BJ (cell line): ENCODE measurements at regions not wholly inside any gene's neighbourhood (a gene's known extent, or its start where the extent isn't known, plus 50 kb on each side); places are given as distances from the start of the nearest gene placed in this dataset.

Experiments
- CTCF ChIA-PET: fragments of 350-600 bp; formaldehyde crosslinking; extraction: SDS; loops from one replicate; lab custom pipeline; 2021; ENCODE audit warnings: antibody characterized with exemption, inconsistent platforms; lab: Yijun Ruan, JAX
- POLR2A ChIA-PET: fragments of 300-600 bp; sonication (Branson Sonifier 250); formaldehyde crosslinking; extraction: SDS; loops from one replicate; lab custom pipeline; 2021; ENCODE audit warnings: antibody characterized with exemption; lab: Charles Lee
- DNase-seq: peaks from one replicate; pipeline ENCODE4 v3.0.0-alpha.2; 2011; ENCODE audit warnings: low read depth
- H3K27me3 ChIP-seq: 2 replicates; pipeline ENCODE4 v1.6.0; 2011; ENCODE audit warnings: low read length; ENCODE audit not compliant: control insufficient read depth, insufficient read depth
- H3K36me3 ChIP-seq: 2 replicates; pipeline ENCODE4 v1.5.1; 2011; ENCODE audit warnings: low read length; ENCODE audit not compliant: control insufficient read depth, insufficient read depth
- H3K4me3 ChIP-seq: 2 replicates; pipeline ENCODE4 v1.5.1; 2011; ENCODE audit warnings: low read depth, mild to moderate bottlenecking, control low read depth, low read length
- TF ChIP-seq, protein P1 (sequence below): IDR thresholded peaks from 2 replicates; pipeline ENCODE4 v1.5.1; 2011; ENCODE audit warnings: low read depth, mild to moderate bottlenecking, control low read depth, inconsistent platforms, low read length, moderate library complexity; ENCODE audit not compliant: insufficient read depth

DNA sequence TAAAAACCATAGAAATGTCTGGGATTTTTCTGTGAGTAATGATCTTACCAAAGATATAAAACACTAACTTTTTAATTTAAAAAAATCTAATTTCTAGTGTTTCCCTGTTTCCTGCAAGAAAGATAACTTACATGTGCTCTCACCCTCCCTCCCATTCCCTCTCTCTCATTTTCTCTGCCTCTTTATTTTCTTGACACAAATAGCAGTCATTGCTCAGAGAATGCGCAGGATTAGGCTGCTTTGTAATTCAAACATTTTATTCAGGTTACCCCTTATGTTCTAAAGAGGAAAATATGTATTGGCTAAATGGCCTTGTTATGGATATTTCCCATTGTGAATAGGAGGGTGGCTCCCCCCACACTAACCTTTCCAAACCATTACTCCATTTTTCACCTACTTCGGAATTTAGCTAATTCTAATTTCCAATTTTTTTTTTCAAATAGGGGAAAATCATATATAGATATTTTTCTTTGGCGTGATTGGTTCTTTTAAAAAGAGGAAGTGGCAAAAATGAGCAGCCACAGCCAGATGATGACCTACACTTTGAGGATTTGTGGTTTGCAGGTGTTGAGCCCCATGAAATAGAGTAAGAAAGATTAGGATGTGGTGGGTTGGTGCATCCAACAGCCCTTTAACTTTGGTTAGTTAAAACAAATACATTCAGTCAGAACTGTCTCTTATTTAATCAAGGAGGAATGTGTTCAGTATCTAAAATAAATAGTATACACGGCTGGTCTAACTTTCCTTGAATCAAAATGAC lies 554.4 kb downstream of the IGSF11 start:
- CTCF ChIA-PET = no interaction called here
- H3K27me3 ChIP-seq = no peaks in the 10 kb centered on the region
- no peaks in the 10 kb centered on the region for H3K36me3 ChIP-seq
- POLR2A ChIA-PET = no interaction called here
- TF ChIP-seq, protein P1, sequence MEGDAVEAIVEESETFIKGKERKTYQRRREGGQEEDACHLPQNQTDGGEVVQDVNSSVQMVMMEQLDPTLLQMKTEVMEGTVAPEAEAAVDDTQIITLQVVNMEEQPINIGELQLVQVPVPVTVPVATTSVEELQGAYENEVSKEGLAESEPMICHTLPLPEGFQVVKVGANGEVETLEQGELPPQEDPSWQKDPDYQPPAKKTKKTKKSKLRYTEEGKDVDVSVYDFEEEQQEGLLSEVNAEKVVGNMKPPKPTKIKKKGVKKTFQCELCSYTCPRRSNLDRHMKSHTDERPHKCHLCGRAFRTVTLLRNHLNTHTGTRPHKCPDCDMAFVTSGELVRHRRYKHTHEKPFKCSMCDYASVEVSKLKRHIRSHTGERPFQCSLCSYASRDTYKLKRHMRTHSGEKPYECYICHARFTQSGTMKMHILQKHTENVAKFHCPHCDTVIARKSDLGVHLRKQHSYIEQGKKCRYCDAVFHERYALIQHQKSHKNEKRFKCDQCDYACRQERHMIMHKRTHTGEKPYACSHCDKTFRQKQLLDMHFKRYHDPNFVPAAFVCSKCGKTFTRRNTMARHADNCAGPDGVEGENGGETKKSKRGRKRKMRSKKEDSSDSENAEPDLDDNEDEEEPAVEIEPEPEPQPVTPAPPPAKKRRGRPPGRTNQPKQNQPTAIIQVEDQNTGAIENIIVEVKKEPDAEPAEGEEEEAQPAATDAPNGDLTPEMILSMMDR = no peak
- no peak overlapping the region for H3K4me3 ChIP-seq
- no peak for DNase-seq

DNA sequence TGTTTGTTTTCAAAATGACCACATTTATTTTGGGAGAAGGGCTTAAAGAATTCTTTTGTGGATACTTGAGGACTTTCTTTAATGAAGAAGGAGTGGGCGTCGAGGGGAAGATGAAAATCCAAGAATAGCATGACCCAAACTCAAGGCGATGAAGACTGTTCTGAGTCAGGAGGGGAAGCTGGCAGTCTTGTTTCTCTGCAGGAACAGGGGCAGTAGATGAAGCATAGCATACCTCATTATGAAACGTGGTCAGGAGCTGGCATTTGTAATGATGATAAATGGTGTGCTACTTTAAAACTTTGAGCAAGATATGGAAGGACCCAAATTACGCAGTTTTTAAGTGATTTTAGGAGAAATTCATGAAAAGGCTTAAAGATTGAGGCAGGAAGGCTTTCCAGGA lies 549.0 kb downstream of the IGSF11 start:
- no peaks in the 10 kb centered on the region for H3K27me3 ChIP-seq
- H3K36me3 ChIP-seq = no peaks in the 10 kb centered on the region
- CTCF ChIA-PET = no interaction called here
- TF ChIP-seq, protein P1 = no peak
- POLR2A ChIA-PET = no interaction called here
- no peak for DNase-seq
- H3K4me3 ChIP-seq = no peak overlapping the region

DNA sequence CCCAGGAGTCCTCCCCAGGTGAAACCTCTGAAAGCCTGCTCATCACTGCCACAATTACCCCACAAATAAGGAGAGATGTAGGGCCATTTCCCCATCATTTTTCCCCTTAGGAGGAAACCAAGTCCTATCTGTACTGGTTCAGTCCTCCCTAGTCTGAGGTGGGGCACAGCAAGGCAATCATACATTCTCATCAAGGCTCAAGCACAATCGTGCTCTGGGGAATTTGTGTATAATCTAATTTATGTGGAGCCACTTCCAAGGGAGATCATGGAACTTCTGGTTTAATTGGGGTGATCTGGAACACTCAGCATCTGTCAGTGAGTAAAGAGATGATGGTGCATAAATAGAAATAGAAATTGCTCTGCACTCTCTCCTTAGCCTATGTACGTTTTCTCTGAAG lies 546.9 kb downstream of the IGSF11 start:
- no peak overlapping the region for H3K4me3 ChIP-seq
- no peaks in the 10 kb centered on the region for H3K27me3 ChIP-seq
- no peaks in the 10 kb centered on the region for H3K36me3 ChIP-seq
- TF ChIP-seq, protein P1 = no peak
- POLR2A ChIA-PET = no interaction called here
- no peak for DNase-seq
- CTCF ChIA-PET = interaction anchor here (1.0 kb wide), 1 partner anchor 81 kb away, joined by 3 read pairs; no protein-coding TSS in a partner anchor

DNA sequence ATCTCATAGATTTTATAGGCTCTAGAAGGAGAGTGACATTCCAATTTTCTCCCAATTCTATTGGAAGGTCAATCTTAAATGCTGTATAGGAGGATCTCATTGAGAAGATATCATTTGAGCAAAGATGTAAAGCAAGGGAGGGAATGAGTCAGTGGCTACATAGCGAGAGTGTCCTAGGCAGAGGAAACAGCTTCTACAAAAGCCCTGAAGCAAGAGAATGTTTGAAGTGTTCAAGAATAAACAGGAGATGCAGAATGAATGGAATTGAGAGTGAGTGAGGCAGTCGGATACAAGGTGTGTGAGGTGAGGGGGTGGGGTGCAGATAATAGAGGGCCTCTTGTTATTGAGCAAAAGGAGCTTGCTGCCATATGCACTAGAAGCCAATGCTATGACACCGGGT lies 545.9 kb downstream of the IGSF11 start:
- TF ChIP-seq, protein P1 = no peak
- Histone ChIP-seq H3K36me3 (no peaks in the 10 kb centered on the region), H3K27me3 (no peaks in the 10 kb centered on the region), H3K4me3 (no peak overlapping the region)
- DNase-seq = no peak
- POLR2A ChIA-PET = no interaction called here
- CTCF ChIA-PET = no interaction called here

DNA sequence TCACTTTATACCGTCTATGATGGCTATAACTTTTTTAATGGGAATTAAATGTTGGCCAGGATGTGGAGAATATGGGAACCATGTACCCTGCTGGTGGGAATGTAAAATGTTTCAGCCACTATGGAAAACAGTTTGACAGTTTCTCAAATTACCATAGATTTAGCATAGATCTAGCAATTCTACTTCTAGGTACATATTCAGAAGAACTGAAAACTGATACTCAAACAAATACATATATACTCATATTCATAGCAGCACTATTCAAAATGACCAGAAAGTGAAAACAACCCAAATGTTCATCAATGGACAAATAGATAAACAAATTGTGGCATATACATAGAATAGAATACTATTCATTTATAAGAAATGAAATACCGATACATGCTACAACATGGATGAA lies 539.4 kb downstream of the IGSF11 start:
- POLR2A ChIA-PET = no interaction called here
- TF ChIP-seq, protein P1 = no peak

More for the DNA sequence above, 539.4 kb downstream of the IGSF11 start:
- CTCF ChIA-PET = no interaction called here
- H3K4me3 ChIP-seq = no peak overlapping the region
- H3K27me3 ChIP-seq = no peaks in the 10 kb centered on the region
- no peak for DNase-seq
- H3K36me3 ChIP-seq = no peaks in the 10 kb centered on the region
